ENCODE measurements at regions not wholly inside any gene's neighbourhood (a gene's known extent, or its start where the extent isn't known, plus 50 kb on each side); places are given as distances from the start of the nearest gene placed in this dataset.
"Not testable (repeated sequence)": the region's sequence is repeated elsewhere in the genome, so short reads cannot be mapped to it uniquely, and the experiment has no call there.

DNA sequence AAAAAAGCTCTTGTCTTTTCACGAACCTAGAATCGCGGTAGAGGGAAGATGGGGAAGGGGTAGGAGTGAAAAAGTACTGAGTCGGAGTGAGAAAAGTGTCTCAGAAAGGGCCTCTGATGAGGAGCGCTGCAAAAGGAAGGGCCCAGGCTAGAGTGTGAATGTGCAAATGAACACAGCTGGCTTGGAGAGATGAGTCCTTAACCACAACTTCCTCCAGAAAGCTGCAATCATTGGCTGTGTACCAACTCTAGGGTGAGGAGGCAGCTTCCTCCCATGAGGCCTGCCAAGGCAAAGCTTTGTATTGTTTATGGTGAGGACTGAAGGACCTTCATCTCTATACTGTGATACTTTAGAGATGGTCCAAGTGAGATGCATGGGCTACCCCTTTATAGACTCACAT, 566.9 kb upstream of the ANO5 start:
- no peak for DNase-seq (ENCODE audit: low spot score)
- in situ Hi-C loops (cut with HindIII; ENCODE audit: low sequenced_read_pairs), result no loop called here

DNA sequence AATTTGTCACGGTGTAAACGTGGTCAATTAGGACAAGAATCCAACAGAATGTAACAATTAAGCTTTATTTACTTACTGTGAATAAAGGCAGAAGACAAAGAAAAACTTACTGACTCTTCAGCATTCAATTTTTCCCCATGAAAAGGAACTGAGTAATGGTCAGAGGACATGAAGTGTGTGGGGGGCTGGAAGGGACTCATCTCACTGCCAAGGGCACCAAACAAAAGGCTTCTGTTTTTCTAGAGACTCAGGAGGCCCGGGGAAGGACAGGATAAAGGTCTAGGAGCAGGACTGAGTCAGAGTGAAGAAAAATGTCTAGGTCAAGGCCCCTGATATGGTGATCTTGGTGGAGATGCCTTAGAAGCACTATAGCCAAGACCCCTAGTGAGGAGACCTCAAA, 564.2 kb upstream of the ANO5 start:
- in situ Hi-C loops (cut with HindIII; ENCODE audit: low sequenced_read_pairs), result no loop called here
- DNase-seq (ENCODE audit: low spot score), result no peak

DNA sequence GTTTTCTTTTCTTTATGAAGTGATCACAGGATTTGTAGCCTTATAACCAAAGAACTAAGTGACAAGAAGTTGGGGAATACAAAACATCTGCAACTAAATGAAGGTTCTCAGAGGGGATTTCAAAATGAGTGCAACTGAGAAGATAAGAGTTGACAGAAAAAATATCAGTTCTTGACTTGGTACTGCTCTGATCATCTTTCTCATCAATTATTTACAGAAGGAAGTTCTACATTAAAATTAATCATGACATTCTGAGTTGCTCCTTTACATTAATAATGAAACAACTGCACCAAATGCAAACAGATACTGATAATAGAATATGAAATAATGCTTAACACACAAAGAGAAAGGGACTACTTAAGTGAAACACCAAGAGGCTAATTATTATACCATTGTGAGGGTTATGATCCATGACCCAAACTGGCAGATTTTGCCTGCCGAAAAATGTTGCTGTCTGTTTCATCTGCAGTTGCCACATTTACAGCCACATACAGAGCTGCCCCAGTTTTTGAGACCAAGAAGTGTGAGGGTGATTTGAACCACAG, 561.9 kb upstream of the ANO5 start:
- DNase-seq (ENCODE audit: low spot score), result no peak
- in situ Hi-C loops (cut with HindIII; ENCODE audit: low sequenced_read_pairs), result no loop called here

DNA sequence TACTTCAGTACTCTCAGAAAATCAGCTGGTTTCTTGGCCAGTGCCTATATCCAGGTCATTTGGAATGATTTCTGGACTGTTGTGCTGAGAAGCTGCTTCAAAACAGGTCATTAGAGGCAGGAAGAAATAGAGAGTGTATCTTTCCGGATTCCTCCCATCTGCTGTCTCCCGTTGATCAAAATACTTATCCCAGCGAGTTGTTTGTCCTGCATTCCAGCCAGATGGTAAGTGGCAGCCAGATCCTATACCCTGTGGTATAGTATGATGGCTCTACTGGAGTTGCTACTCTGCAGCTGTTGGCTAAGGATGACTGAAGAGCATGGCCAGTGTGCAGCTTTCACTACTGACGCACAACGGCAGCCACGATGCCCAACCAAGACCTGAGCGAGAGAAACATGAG, 560.9 kb upstream of the ANO5 start:
- DNase-seq (ENCODE audit: low spot score), result peak; percentile 18
- in situ Hi-C loops (cut with HindIII; ENCODE audit: low sequenced_read_pairs), result no loop called here

DNA sequence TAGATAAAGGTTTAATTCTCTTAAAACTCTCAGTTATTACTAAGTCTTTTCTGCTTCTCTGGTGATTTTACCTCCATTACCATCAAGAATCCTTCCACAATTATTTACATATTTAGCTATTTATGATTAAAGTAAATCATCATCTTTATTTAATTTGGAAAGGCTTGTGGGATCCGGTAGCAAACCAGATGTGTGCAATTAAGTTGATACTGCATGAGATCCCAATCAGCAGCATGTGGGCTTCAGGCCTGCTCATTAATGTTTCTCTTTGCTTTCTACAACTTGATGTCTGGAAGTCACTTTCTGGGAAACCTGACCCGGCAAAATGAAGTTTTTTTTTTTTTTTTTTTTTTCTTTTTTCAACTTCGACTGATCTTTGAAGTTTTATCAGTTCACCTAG, 558.4 kb upstream of the ANO5 start:
- DNase-seq (ENCODE audit: low spot score), result no peak
- in situ Hi-C loops (cut with HindIII; ENCODE audit: low sequenced_read_pairs), result no loop called here

DNA sequence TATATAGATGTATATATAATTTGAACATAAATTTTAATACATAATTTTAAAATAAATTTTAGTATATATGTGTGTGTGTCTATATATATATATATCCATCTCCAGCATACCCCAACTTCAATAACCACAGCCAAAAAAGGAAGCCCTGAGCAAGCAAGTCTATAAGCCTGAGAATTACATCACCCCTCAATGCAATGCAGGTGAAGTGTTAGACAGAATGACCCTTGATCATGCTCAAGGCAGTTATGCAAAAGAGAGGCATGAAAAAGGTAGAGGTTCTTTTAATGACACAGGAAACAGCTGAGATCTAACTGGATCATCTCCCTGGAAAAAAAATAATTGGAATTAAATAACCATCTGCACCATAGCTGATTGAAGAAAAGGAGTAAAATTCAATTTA, 557.9 kb upstream of the ANO5 start:
- DNase-seq (ENCODE audit: low spot score), result no peak
- in situ Hi-C loops (cut with HindIII; ENCODE audit: low sequenced_read_pairs), result no loop called here

DNA sequence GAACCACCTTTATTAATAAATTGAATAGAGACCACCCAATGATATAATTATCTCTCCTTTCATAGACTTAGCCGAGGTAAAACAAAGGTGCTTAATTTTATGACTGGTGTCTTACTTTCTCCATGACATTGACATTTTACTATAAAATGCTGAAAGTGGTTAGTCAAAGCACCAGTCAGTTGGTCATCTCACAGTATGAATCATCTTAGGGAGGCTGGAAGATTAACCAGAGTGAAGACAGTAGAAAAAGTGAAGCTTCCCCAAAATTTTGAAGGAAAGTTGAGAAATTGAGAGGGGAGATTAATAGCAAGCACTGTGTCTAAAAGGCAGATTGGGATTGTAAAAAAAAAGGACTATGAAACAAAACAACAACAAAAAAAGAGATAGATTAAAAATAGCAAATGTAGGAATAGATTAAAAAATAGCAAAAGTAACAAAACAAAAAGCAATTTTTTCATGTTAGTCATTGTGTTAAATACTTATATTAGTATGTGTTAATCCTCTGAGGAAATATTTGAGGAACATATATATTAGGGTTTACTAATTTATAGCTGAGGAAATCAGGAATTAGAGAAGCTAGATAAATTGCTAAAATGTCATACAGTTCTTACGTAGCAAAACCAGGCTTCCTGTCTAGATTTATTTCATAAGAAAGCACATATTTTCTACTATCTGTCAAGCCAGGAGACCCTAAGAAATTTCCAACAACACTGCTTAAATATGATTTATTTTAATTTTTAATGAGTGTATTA, 557.3 kb upstream of the ANO5 start:
- no peak for DNase-seq (ENCODE audit: low spot score)
- in situ Hi-C loops (cut with HindIII; ENCODE audit: low sequenced_read_pairs), result no loop called here

DNA sequence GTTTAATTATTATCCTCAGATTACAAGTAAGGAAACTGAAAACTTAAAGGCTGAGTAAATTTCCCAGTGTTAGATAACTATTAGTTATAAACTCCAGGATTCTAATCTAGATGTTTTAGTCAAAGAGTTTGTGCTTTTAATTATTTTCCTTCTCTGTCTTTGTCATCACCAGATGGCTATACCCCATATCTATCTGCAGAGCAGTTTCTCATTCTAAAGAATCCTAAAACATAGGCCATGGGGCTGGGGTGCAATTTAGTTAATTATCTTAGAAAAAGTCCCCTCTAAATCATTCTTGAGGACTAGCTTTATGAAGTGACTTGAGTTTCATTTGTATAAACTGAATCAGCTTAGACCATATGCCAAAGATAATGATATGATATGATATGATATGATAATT, 556.3 kb upstream of the ANO5 start:
- in situ Hi-C loops (cut with HindIII; ENCODE audit: low sequenced_read_pairs), result no loop called here
- DNase-seq (ENCODE audit: low spot score), result no peak

DNA sequence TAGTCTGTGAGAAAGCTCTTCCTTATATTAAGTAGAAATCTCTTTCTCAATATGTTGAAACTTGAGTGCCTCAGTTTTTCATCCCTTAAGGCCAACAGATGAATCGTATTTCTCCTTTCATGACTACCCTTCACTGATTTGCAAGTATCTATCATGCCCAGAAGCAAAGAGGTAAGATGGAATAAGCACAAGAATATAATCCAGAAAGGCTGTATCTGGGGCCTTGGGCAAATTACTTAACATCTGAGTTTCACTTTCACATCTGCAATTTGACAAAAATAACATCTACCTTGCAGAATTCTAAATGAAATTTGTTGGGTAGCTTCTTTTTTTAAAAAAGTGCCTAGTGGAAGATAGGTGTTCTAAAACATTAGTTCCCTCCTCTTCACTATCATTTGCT, 552.4 kb upstream of the ANO5 start:
- in situ Hi-C loops (cut with HindIII; ENCODE audit: low sequenced_read_pairs), result no loop called here
- no peak for DNase-seq (ENCODE audit: low spot score)

DNA sequence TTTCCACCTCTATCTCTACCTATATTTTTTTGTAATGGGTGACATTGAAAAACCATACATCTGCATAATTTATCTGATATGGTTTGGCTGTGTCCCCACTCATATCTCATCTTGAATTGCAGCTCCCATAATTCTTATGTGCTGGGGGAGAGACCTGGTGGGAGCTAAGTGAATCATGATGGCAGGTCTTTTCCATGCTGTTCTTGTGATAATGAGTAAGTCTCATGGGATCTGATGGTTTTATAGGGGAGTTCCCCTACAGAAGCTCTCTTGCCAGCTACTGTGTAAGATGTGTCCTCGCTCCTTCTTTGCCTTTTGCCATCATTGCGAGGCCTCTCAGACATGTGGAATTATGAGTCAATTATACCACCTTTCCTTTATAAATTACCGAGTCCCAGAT, 551.0 kb upstream of the ANO5 start:
- in situ Hi-C loops (cut with HindIII; ENCODE audit: low sequenced_read_pairs), result no loop called here

DNA sequence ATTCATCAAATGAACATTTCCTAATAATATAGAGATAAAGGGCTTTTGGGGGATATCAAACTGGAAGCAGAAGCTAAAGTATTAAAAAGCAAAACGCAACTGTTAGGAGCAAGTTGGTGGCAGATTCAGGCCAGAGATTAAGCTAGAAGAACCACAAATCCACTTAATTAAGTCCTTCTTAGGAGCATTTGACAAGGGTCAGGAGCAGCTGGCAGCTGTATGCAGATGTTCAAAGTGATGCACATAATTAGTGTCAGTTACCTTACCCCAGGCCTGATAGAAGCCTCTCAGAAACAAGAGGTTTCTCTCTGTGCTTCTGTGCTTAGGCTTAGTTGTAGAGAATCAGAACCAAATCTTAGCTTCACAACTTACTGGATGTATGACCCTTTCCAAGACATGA, 546.5 kb upstream of the ANO5 start:
- in situ Hi-C loops (cut with HindIII; ENCODE audit: low sequenced_read_pairs), result no loop called here
- DNase-seq (ENCODE audit: low spot score), result no peak

More for the DNA sequence above, 551.0 kb upstream of the ANO5 start:
- no peak for DNase-seq (ENCODE audit: low spot score)

DNA sequence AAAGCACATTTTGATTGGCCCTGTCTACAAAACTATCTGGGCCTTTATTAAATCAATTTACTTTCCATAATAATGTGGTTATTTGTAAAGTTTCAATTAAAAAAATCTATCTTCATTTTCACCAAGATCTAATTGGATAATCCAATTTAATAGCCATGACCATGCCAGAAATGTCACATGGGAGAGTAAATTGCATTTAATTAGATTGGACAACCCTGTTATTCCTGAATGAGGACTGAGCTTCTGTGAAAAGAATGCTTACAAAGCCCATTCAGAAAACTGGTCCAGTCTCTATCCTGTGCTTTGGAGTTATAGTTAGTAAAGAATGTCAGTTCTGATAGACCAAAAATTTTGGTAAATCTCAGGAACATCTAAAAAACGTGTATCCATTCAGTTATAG, 541.9 kb upstream of the ANO5 start:
- in situ Hi-C loops (cut with HindIII; ENCODE audit: low sequenced_read_pairs), result no loop called here

DNA sequence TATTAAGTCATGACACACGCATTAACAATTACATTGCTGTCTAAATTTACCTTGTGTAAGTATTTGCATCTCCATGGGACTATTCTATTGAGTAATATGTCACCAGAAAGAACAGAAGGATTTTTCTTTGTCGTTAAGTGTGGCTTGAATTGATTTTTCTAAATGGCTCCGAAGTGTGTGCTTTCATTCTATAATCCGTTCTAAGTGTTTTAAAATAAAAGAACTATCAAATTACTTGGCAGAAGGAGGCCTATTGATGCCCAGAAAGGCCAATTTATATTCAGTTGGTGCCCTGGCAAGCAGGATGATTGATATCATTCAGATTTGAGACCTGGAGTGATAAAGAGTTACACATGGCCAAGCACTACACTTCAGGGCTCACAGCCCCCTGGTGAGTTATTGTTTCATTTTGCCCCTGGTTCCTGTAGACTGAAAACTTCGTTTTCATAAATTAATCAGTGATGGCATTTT, 538.9 kb upstream of the ANO5 start:
- no peak for DNase-seq (ENCODE audit: low spot score)
- in situ Hi-C loops (cut with HindIII; ENCODE audit: low sequenced_read_pairs), result no loop called here

More for the DNA sequence above, 541.9 kb upstream of the ANO5 start:
- DNase-seq (ENCODE audit: low spot score), result no peak

DNA sequence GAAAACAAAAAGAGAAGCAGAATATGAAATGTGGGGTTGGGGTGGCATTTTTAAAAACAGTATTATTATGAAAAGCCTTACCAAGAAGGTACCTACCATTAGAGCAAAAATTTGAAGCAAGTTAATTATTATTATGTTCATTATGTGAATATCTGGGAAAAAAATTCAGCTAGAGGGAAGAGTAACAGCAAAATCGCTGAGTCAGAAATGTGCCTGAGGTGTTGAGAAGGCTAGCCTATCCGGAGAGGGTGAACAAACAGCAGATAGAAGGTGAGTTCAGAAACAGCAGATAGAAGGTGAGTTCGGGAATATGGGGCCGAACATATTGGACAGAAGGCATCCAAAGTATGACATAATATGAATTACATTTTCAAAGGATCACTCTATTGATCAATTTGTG, 536.8 kb upstream of the ANO5 start:
- in situ Hi-C loops (cut with HindIII; ENCODE audit: low sequenced_read_pairs), result no loop called here
- no peak for DNase-seq (ENCODE audit: low spot score)

DNA sequence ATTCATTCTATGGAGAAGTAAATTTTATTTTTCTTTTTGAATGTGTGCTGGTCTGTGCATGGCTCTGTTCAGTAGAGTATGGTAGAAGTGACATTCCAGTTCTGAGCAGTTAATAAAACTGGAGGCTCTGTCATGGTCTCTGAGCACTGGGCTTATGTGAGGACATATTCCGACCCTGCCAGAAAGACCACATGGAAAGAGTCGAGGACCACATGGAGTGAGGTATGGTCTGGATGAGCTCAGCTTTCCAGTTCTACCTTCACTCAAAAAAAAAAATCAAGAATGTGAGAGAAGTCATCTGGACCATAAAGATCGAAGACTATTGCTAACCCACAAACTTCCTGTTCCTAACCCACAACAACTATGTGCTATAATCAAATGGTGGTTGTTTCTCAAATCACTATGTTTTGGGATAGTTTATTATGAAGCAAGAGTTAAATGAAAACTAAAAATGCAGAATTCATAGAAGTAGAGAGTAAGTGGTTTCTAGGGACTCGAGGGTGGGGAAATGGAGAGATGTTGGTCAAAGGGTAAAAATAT, 534.2 kb upstream of the ANO5 start:
- in situ Hi-C loops (cut with HindIII; ENCODE audit: low sequenced_read_pairs), result no loop called here
- no peak for DNase-seq (ENCODE audit: low spot score)

DNA sequence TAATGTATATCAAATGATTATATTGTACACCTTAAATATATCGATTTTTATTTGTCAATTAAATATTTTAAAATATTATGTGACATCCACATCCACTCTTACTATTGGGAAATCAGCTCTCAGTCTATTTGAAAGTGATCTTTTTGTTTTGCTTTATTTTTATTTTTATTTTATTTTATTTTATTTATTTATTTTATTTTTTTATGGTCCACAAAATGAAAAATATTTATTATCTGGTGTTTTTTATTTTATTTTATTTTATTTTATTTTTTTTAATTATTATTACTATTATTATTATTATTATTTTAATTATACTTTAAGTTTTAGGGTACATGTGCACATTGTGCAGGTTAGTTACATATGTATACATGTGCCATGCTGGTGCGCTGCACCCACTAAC, 533.5 kb upstream of the ANO5 start:
- in situ Hi-C loops (cut with HindIII; ENCODE audit: low sequenced_read_pairs); DNase-seq (ENCODE audit: low spot score): not testable (repeated sequence)

DNA sequence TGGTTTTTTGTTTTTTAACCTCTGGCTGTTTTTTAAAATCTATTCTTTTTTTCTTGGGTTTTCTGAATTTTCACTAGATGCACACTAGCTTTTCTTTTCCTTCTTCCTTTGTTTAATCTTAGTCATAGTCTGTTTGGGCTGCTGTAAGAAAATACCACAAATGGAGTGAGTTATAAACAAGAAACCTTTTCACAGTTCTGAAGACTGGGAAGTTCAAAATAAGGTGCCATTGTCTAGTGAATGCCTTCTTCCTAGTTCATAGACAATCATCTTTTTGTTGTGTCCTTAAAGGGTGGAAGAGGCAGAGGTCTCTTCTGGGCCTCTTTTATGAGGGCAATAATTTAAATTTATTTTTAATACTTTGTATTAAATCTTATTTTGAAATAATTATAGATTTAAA, 532.9 kb upstream of the ANO5 start:
- in situ Hi-C loops (cut with HindIII; ENCODE audit: low sequenced_read_pairs), result no loop called here
- DNase-seq (ENCODE audit: low spot score), result no peak

DNA sequence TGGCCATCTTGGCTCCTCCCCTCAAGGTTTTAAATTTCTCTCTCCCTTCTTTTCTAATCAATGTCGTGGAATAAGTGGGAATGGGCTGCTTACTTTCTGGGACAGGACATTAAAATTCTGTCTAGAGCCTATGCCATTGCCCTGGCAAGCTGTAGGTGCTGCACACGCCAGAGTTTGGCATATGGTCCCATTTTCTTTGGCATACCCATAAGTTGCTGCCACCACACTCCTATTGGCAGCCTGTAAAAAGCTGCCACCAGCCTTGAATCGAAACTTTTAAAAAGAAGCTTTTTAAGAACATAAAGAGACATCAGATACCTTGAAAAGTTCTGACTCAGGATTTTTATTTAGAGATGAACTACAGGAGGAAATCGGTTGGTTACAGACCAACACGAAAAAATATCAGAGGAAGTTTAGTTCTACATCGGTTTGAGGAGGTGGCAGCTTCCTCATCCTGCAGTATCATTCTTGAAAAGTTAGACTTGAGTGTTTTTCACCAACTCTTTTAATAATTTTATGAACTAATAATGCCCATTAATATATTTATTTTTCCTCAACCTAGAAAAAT, 517.8 kb upstream of the ANO5 start:
- in situ Hi-C loops (cut with HindIII; ENCODE audit: low sequenced_read_pairs), result no loop called here
- no peak for DNase-seq (ENCODE audit: low spot score)

DNA sequence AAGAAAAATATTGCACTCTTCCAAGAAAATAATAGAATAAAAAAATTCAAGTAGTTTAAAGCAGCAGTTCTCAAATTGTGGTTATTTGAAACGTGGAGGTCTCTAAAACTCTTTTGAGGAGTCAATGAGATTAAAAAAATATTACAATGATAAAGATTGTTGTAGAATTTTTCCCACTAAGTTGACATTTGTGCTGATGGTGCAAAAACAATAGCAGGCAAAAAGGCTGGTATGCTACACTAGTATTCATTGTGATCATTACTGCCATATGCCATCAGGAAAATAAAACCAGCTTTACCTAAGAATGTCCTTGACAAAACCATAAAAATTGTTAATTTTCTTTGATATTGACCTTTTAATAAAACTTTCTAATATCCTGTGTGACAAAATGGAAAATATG, 505.2 kb upstream of the ANO5 start:
- no peak for DNase-seq (ENCODE audit: low spot score)
- in situ Hi-C loops (cut with HindIII; ENCODE audit: low sequenced_read_pairs), result no loop called here

DNA sequence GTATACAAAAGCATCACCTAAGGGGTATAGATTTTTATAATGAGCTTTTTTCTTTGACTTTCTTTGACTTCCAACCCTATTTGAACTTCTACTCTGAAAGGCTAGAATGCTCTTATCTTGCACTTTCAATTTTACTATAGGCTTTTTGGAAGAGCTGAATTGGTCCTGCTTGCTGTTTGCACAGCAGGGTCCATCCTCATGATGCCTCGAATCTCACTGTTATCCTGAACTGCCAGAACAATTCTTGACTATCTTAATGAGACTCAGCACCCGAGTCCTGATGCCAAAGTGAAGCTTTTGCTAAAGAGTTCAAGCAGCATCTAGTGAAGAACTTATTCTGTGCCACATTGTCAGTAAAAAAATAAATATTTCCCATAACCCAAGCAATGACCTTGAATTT, 488.3 kb upstream of the ANO5 start:
- DNase-seq (ENCODE audit: low spot score), result no peak
- in situ Hi-C loops (cut with HindIII; ENCODE audit: low sequenced_read_pairs), result no loop called here
